Left colon (tissue), 2 donors: ENCODE measurements at regions not wholly inside any gene's neighbourhood (a gene's known extent, or its start where the extent isn't known, plus 50 kb on each side); places are given as distances from the start of the nearest gene placed in this dataset.
"Not testable (repeated sequence)": the region's sequence is repeated elsewhere in the genome, so short reads cannot be mapped to it uniquely, and the experiment has no call there.

Experiments
- ATAC-seq: fragments of 200-7000 bp; cut with Tn5 transposase; one replicate; pipeline ENCODE4 v1.9.1; 2020; ENCODE audit warnings: mild to moderate bottlenecking, moderate library complexity
- DNase-seq, 2 donors: peaks; one replicate each; pipeline ENCODE4 v3.0.0-alpha.2; 2020
- intact Hi-C, 2 donors: fragments of 100-400 bp; cut with DNase I in 1 of 2; cut with micrococcal nuclease in 1 of 2; formaldehyde crosslinking; loops; one replicate each; pipeline versions ENCODE4 v1.11.2 to v1.14.0; 2022; cut with DNase I, micrococcal nuclease
- donor health status: DM: no; HTN: no; CAD: no.
- donor health status: DM: yes; HTN: yes; CAD: no.

GRCh38 chr14:105888784-105889665 is 362.6 kb downstream of the TMEM121 start:
- intact Hi-C loops = no loop called here
- DNase-seq (peak in 1 of 2 donors; percentile 12), ATAC-seq (no peak)

GRCh38 chr14:105889666-105890473 is 363.5 kb downstream of the TMEM121 start:
- DNase-seq (no peak), ATAC-seq (no peak)
- intact Hi-C loops = no loop called here

GRCh38 chr14:105890474-105891220 is 364.3 kb downstream of the TMEM121 start:
- DNase-seq (peak in 1 of 2 donors; percentile 21), ATAC-seq (no peak)
- intact Hi-C loops = no loop called here

- ATAC-seq = no peak
- no peak for DNase-seq
- intact Hi-C loops = no loop called here
These were observed 364.8 kb downstream of the TMEM121 start for GRCh38 chr14:105891221-105891602.

GRCh38 chr14:105891631-105892452 is 365.5 kb downstream of the TMEM121 start:
- ATAC-seq (no peak), DNase-seq (no peak)
- intact Hi-C loops = no loop called here

- intact Hi-C loops, ATAC-seq: not testable (repeated sequence)
- DNase-seq = peak in 1 of 2 donors; percentile 13
These were observed 366.4 kb downstream of the TMEM121 start for GRCh38 chr14:105892453-105893441.

GRCh38 chr14:105893686-105894085 is 367.3 kb downstream of the TMEM121 start:
- intact Hi-C loops, ATAC-seq, DNase-seq: not testable (repeated sequence)

- intact Hi-C loops = no loop called here
- ATAC-seq (no peak), DNase-seq (peak in 1 of 2 donors; percentile 14)
These were observed 368.0 kb downstream of the TMEM121 start for GRCh38 chr14:105894125-105894977.

- no peak for ATAC-seq
- DNase-seq = peak in 1 of 2 donors; percentile 9
- intact Hi-C loops = no loop called here
These were observed 368.8 kb downstream of the TMEM121 start for GRCh38 chr14:105894978-105895881.

- peak in 1 of 2 donors; percentile 5 for DNase-seq
- ATAC-seq, intact Hi-C loops: not testable (repeated sequence)
These were observed 369.8 kb downstream of the TMEM121 start for GRCh38 chr14:105896206-105896605.

- DNase-seq, ATAC-seq, intact Hi-C loops: not testable (repeated sequence)
These were observed 370.8 kb downstream of the TMEM121 start for GRCh38 chr14:105896961-105897724.

GRCh38 chr14:105897725-105898113 is 371.3 kb downstream of the TMEM121 start:
- intact Hi-C loops = no loop called here
- no peak for ATAC-seq
- DNase-seq = no peak

GRCh38 chr14:105898482-105899010 is 372.2 kb downstream of the TMEM121 start:
- no peak for ATAC-seq
- intact Hi-C loops = no loop called here
- DNase-seq = no peak

- intact Hi-C loops = no loop called here
- no peak for ATAC-seq
- no peak for DNase-seq
These were observed 372.8 kb downstream of the TMEM121 start for GRCh38 chr14:105899071-105899641.
